Cardiac fibroblast (primary cell): ENCODE measurements at regions not wholly inside any gene's neighbourhood (a gene's known extent, or its start where the extent isn't known, plus 50 kb on each side); places are given as distances from the start of the nearest gene placed in this dataset.

Experiments
- DNase-seq, 2 donors: peaks; one replicate each; pipeline versions ENCODE4 v3.0.0 to v3.0.0-alpha.2; 2010; ENCODE audit warnings: low read depth in 2 of 2
- H3K4me3 ChIP-seq, 2 donors: replicated peaks in 1 of 2; 1 replicate in 1 of 2; 2 replicates in 1 of 2; pipeline ENCODE4 v1.5.1; 2011; ENCODE audit warnings: low read depth in 2 of 2, low read length in 2 of 2, mild to moderate bottlenecking in 2 of 2, moderate library complexity in 1 of 2
- CTCF ChIP-seq: IDR thresholded peaks from one replicate; pipeline ENCODE4 v1.5.1; 2011; ENCODE audit warnings: low read depth, mild to moderate bottlenecking, low read length, inconsistent platforms

- TF ChIP-seq CTCF, result no peak
- DNase-seq, result no peak
- H3K4me3 ChIP-seq, result no peak overlapping the region
These were observed 133.9 kb downstream of the ZNF281 start for GRCh38 chr1:200275816-200276453.

- H3K4me3 ChIP-seq, result no peak overlapping the region
- DNase-seq, result no peak
- TF ChIP-seq CTCF, result no peak
These were observed 134.4 kb downstream of the ZNF281 start for GRCh38 chr1:200275415-200275814.

GRCh38 chr1:200274116-200274515 is 135.7 kb downstream of the ZNF281 start:
- no peak for TF ChIP-seq CTCF
- no peak overlapping the region for H3K4me3 ChIP-seq
- DNase-seq, result no peak

- H3K4me3 ChIP-seq, result no peak overlapping the region
- no peak for DNase-seq
- TF ChIP-seq CTCF, result no peak
These were observed 137.3 kb downstream of the ZNF281 start for GRCh38 chr1:200272481-200273068.

- TF ChIP-seq CTCF, result no peak
- no peak overlapping the region for H3K4me3 ChIP-seq
- no peak for DNase-seq
These were observed 140.6 kb downstream of the ZNF281 start for GRCh38 chr1:200269256-200269655.

GRCh38 chr1:200267937-200268336 is 141.9 kb downstream of the ZNF281 start:
- no peak overlapping the region for H3K4me3 ChIP-seq
- DNase-seq, result no peak
- TF ChIP-seq CTCF, result no peak

- TF ChIP-seq CTCF, result no peak
- no peak for DNase-seq
- no peak overlapping the region for H3K4me3 ChIP-seq
These were observed 142.4 kb downstream of the ZNF281 start for GRCh38 chr1:200267458-200267857.
